ENCODE measurements at regions not wholly inside any gene's neighbourhood (a gene's known extent, or its start where the extent isn't known, plus 50 kb on each side); places are given as distances from the start of the nearest gene placed in this dataset.

DNA sequence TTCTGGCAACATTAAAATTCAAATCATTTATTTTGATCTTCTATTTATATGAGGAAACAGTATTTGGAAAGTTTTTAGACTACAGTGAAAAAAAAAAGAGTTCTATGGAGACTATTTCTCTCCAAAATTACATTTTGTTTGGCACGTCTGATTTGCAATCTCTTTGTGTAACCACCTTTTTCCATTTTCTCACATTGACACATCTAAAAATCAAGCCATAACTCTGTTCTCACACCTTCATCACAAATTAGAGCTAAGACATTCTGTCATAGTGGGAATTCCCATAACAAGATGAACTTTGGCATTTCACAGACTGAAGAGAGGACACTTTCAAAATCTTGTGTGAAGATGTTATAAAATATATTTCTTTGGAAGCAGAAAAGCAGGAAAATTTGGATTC lies 468.9 kb downstream of the GRIA2 start:
- TF ChIP-seq, protein P1, sequence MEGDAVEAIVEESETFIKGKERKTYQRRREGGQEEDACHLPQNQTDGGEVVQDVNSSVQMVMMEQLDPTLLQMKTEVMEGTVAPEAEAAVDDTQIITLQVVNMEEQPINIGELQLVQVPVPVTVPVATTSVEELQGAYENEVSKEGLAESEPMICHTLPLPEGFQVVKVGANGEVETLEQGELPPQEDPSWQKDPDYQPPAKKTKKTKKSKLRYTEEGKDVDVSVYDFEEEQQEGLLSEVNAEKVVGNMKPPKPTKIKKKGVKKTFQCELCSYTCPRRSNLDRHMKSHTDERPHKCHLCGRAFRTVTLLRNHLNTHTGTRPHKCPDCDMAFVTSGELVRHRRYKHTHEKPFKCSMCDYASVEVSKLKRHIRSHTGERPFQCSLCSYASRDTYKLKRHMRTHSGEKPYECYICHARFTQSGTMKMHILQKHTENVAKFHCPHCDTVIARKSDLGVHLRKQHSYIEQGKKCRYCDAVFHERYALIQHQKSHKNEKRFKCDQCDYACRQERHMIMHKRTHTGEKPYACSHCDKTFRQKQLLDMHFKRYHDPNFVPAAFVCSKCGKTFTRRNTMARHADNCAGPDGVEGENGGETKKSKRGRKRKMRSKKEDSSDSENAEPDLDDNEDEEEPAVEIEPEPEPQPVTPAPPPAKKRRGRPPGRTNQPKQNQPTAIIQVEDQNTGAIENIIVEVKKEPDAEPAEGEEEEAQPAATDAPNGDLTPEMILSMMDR (conservative IDR thresholded peaks at IDR 0.05 in 1 of 2, IDR thresholded peaks at IDR 0.05 in 1 of 2; ENCODE audit: extremely low read depth in 1 of 2, insufficient read depth in 1 of 2, low read depth in 1 of 2, low read length in 2 of 2): no peak
- TF ChIP-seq EZH2 (IDR thresholded peaks at IDR 0.05; ENCODE audit: borderline replicate concordance, low read length): no peak

Data from mammary epithelial cell (primary cell).